ENCODE measurements at regions not wholly inside any gene's neighbourhood (a gene's known extent, or its start where the extent isn't known, plus 50 kb on each side); places are given as distances from the start of the nearest gene placed in this dataset.

DNA sequence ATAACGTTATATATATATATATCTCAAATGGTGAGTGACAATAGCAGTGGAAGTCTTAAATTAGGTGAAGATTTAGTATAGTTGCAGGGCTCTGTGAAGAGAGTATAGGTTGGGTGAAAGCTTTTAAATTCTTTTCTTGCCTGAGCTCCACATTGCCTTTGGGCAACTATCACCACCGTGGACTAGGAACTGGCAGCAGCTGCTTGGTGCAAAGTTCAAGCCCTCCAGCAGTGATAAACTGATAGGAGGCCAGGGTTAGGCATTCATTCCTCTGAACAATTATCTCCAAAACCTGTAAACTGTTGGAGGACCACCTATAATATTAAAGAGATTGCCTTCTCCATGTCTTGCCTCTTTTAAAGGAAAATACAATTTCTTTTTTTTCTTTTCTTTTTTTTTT is 91.2 kb upstream of the ATXN7L3B start:
- Histone ChIP-seq H3K27ac (no peak overlapping the region), H3K4me1 (peaks cover 0 to 15% (median 5%) of the 10 kb centered on the region in 10 experiments; a peak in 10 of 20 replicates), H3K36me3 (no peaks in the 10 kb centered on the region), H3K9me3 (replicated peaks in 1 of 11) (no peaks in the 10 kb centered on the region), H3K9ac (no peak overlapping the region), H3K4me3 (no peak overlapping the region), H4K20me1 (no peaks in the 10 kb centered on the region), H3K27me3 (no peaks in the 10 kb centered on the region), H3K4me2 (no peak overlapping the region)
- no peak for TF ChIP-seq Cebpa-rat (IDR thresholded peaks at IDR 0.05)

DNA sequence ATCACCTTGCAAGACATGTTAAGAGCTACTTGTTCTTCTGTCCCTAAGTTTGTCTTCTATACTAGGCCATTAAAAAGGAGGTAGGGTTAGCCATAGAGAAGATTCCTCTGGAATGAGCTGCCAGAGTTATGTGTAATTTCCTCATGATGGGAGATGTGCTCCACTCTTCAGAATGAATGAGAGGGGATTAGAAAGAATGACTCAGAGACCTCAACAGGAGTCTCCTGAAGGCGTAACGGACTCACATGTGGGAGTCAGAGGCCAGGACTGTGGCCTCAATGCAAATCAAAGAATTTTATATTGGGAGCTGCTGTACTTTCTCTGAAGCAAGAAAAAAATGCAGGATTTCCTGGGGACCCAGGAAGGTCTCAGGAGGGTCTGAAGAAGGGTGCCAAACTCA is 87.8 kb upstream of the ATXN7L3B start:
- TF ChIP-seq Cebpa-rat (IDR thresholded peaks at IDR 0.05): no peak
- Histone ChIP-seq H3K4me3 (no peak overlapping the region), H3K4me1 (no peaks in the 10 kb centered on the region), H4K20me1 (no peaks in the 10 kb centered on the region), H3K27ac (no peak overlapping the region), H3K9me3 (replicated peaks in 1 of 11) (no peaks in the 10 kb centered on the region), H3K9ac (no peak overlapping the region), H3K27me3 (no peaks in the 10 kb centered on the region), H3K36me3 (no peaks in the 10 kb centered on the region), H3K4me2 (no peak overlapping the region)

DNA sequence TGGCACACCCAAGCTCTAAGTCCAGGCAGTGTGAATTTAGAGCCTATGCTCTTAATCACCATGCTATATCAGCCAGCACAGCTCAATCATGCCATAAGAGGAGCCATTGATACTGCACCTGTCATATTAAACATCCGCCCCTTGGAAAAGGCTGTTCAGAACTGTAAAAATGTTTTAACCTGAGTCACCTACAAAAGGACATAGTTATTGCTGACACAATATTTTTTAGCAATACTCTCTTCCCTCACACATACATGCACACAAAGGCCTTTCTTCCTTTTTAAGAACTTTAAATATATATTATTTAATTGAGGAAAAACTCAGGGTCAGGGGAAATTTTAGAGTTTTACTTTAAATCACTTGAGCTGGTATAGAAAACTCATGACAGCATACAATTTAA is 83.5 kb upstream of the ATXN7L3B start:
- Histone ChIP-seq H3K4me2 (no peak overlapping the region), H3K9ac (no peak overlapping the region), H3K36me3 (no peaks in the 10 kb centered on the region), H3K27ac (no peak overlapping the region), H3K9me3 (replicated peaks in 1 of 11) (no peaks in the 10 kb centered on the region), H4K20me1 (no peaks in the 10 kb centered on the region), H3K4me3 (no peak overlapping the region), H3K4me1 (no peaks in the 10 kb centered on the region), H3K27me3 (no peaks in the 10 kb centered on the region)
- no peak for TF ChIP-seq Cebpa-rat (IDR thresholded peaks at IDR 0.05)

DNA sequence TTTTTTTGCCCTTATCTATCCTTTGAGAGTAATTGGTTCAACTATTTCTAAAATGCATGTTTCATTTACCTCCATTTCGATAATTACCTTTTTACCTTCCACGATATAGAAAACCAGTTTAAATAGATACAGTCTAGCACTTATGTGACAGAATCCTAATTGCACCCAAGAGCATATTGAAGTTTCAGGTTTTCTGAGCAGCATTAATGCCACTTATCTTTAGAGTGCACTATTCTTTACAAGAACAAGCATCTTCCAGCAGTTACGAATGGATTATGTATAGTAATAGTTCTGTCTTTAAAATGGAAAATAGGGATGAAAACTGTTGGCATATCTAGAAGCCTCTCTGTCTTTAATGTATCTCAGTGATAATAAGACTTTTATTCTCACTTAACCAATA is 82.2 kb upstream of the ATXN7L3B start:
- Histone ChIP-seq H3K4me1 (no peaks in the 10 kb centered on the region), H3K27ac (no peak overlapping the region), H3K9me3 (replicated peaks in 1 of 11) (no peaks in the 10 kb centered on the region), H3K36me3 (no peaks in the 10 kb centered on the region), H3K4me3 (no peak overlapping the region), H4K20me1 (no peaks in the 10 kb centered on the region), H3K9ac (no peak overlapping the region), H3K4me2 (no peak overlapping the region), H3K27me3 (no peaks in the 10 kb centered on the region)
- TF ChIP-seq Cebpa-rat (IDR thresholded peaks at IDR 0.05): no peak

DNA sequence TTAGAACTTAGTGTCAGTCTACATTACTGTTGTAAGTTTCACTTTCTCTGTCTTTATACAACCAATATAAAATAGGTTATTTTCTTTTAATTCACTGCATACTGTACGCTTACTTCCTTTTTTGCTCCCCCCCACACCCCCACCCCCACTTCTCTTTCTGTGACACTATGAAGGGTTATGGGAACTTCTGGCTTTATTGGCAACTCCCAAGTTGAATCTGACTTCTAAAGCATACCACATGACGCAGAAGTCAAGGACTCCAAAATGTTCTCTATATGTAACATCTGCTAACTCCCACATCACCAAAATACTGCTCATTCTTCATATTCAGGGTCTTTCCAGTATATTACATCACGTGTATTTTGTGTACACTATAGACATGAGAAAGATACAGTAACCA is 81.2 kb upstream of the ATXN7L3B start:
- no peak for TF ChIP-seq Cebpa-rat (IDR thresholded peaks at IDR 0.05)
- Histone ChIP-seq H3K4me3 (no peak overlapping the region), H3K9ac (no peak overlapping the region), H4K20me1 (no peaks in the 10 kb centered on the region), H3K4me2 (no peak overlapping the region), H3K27me3 (no peaks in the 10 kb centered on the region), H3K36me3 (no peaks in the 10 kb centered on the region), H3K4me1 (no peaks in the 10 kb centered on the region), H3K9me3 (replicated peaks in 1 of 11) (no peaks in the 10 kb centered on the region), H3K27ac (no peak overlapping the region)

DNA sequence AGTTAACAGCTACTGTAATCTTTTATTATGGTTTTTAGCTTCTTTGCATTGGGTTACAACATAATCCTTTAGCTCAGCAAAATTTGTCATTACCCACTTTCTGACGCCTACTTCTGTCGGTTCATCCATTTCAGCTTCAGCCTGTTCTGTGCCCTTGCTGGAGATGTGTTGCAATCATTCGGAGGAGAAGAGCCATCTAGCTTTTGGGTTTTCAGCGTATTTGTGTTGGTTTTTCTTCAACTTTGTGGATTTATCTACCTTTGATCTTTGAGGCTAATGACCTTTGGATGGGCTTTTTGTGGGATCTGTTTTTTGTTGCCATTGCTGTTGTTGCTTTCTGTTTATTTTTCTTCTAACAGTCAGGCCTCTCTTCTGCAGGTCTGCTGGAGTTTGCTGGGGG is 69.2 kb upstream of the ATXN7L3B start:
- Histone ChIP-seq H3K27ac (no peak overlapping the region), H3K4me1 (no peaks in the 10 kb centered on the region), H3K36me3 (no peaks in the 10 kb centered on the region), H3K9ac (no peak overlapping the region), H3K4me2 (no peak overlapping the region), H4K20me1 (no peaks in the 10 kb centered on the region), H3K4me3 (no peak overlapping the region), H3K9me3 (replicated peaks in 1 of 11) (no peaks in the 10 kb centered on the region), H3K27me3 (no peaks in the 10 kb centered on the region)
- 0 out of 22 replicates have a peak, but pooled peaks of 1 of the 11 experiments have one; percentile 30 for TF ChIP-seq Cebpa-rat (IDR thresholded peaks at IDR 0.05)

DNA sequence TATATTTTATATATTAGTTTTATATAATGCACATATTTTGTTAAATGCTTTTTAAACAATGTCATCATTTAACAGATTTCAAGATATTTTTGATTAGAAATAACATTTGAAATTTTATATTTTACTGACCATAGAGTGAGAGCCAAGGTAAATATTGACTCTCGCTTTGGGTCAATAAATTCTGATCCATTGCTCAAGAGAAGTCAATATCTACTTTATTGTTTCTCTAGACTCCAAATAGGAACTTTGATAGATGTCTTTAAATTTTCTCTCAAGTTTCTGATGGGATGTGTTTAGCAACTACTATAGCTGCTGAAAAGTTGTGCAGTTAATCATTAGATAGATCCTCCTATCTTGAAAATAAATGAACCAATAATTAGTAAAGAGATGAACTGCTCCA is 61.4 kb upstream of the ATXN7L3B start:
- H3K27me3 ChIP-seq: no peaks in the 10 kb centered on the region
- H3K4me1 ChIP-seq: no peaks in the 10 kb centered on the region
- no peak overlapping the region for H3K4me2 ChIP-seq
- no peak overlapping the region for H3K9ac ChIP-seq
- no peak overlapping the region for H3K4me3 ChIP-seq
- H3K27ac ChIP-seq: no peak overlapping the region
- no peaks in the 10 kb centered on the region for H4K20me1 ChIP-seq
- no peaks in the 10 kb centered on the region for H3K36me3 ChIP-seq
- TF ChIP-seq Cebpa-rat (IDR thresholded peaks at IDR 0.05): no peak
- no peaks in the 10 kb centered on the region for H3K9me3 ChIP-seq (replicated peaks in 1 of 11)

DNA sequence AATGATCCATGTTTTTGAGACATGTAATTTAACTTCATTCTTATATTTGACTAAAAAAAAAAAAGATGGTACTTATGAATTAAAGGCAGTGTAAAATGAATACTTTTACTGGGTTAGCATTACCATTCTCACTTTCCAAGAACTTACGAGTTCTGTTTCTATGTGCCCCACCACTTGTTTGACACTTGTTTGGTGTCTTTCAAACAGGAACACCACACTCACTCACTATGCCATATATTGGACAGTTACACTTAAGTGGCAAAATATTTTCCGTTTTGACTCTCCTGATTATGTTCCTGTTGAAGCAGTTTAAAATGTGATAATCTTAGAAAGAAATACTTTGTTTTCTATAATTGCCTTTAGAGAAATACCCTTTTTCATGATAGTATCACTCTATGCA is 56.6 kb upstream of the ATXN7L3B start:
- no peaks in the 10 kb centered on the region for H3K9me3 ChIP-seq (replicated peaks in 1 of 11)
- no peak overlapping the region for H3K9ac ChIP-seq
- no peaks in the 10 kb centered on the region for H3K27me3 ChIP-seq
- no peak overlapping the region for H3K27ac ChIP-seq
- no peaks in the 10 kb centered on the region for H3K4me1 ChIP-seq
- H4K20me1 ChIP-seq: no peaks in the 10 kb centered on the region
- H3K4me3 ChIP-seq: no peak overlapping the region
- no peak overlapping the region for H3K4me2 ChIP-seq
- no peak for TF ChIP-seq Cebpa-rat (IDR thresholded peaks at IDR 0.05)
- H3K36me3 ChIP-seq: no peaks in the 10 kb centered on the region

DNA sequence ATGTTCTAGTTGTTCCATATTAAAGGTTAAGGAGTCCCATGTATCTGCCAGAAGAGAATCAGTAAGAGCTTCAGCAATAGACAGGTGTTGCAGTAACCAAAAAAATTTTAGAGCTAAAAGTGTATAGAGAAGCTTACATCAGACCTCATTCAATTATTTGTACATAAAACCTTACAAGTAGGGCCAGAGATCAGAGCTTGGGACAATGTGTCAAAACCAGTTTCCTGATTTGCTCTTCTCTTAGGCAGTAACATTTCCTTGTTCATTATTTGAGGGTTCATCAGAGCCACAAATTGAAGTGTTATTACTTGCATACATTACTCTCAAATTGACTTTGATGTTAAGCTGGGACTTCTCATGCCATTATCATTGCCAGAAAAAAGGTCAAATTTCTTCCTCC is 55.5 kb upstream of the ATXN7L3B start:
- no peaks in the 10 kb centered on the region for H3K4me1 ChIP-seq
- no peak for TF ChIP-seq Cebpa-rat (IDR thresholded peaks at IDR 0.05)
- H3K27ac ChIP-seq: no peak overlapping the region

DNA sequence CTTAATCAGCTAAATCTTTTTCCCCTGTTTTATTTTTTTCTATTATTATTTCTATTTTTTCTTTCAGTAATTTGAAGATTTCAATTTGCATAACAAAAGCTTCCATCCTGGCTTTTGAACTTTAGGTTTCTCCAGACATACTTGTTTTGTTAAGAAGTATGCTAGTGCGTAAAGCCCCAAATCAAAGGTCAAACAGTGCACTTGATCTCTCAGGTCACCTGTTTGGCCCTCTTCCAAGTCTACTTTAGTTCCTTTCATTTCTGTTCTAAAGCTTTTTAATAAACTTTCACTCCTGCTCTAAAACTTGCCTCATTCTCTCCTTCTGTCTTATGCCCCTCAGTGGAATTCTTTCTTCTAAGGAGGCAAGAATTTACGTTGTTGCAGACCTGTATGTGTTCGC is 54.6 kb upstream of the ATXN7L3B start:
- TF ChIP-seq Cebpa-rat (IDR thresholded peaks at IDR 0.05): no peak
- no peaks in the 10 kb centered on the region for H4K20me1 ChIP-seq
- peaks cover 0 to 4% (median 0%) of the 10 kb centered on the region in 10 experiments; a peak in 4 of 20 replicates for H3K4me1 ChIP-seq
- H3K4me3 ChIP-seq: no peak overlapping the region
- H3K36me3 ChIP-seq: no peaks in the 10 kb centered on the region
- H3K27ac ChIP-seq: no peak overlapping the region
- no peaks in the 10 kb centered on the region for H3K27me3 ChIP-seq
- H3K4me2 ChIP-seq: no peak overlapping the region
- H3K9me3 ChIP-seq (replicated peaks in 1 of 11): no peaks in the 10 kb centered on the region
- H3K9ac ChIP-seq: no peak overlapping the region

More for the DNA sequence above, 55.5 kb upstream of the ATXN7L3B start:
- Histone ChIP-seq H3K27me3 (no peaks in the 10 kb centered on the region), H3K36me3 (no peaks in the 10 kb centered on the region), H3K4me2 (no peak overlapping the region), H4K20me1 (no peaks in the 10 kb centered on the region), H3K4me3 (no peak overlapping the region), H3K9me3 (replicated peaks in 1 of 11) (no peaks in the 10 kb centered on the region), H3K9ac (no peak overlapping the region)
